C4-2B (cell line): ENCODE measurements at regions not wholly inside any gene's neighbourhood (a gene's known extent, or its start where the extent isn't known, plus 50 kb on each side); places are given as distances from the start of the nearest gene placed in this dataset.

Experiments
- H3K27ac ChIP-seq: fragments of 450-650 bp; 2 replicates; pipeline ENCODE4 v1.5.1; 2017
- CTCF ChIP-seq: fragments of 450-650 bp; conservative IDR thresholded peaks from 2 replicates; pipeline ENCODE4 v1.5.1; 2017; ENCODE audit warnings: mild to moderate bottlenecking
- ZFX ChIP-seq: fragments of 450-650 bp; IDR thresholded peaks from 2 replicates; pipeline ENCODE4 v1.6.1; 2017

DNA sequence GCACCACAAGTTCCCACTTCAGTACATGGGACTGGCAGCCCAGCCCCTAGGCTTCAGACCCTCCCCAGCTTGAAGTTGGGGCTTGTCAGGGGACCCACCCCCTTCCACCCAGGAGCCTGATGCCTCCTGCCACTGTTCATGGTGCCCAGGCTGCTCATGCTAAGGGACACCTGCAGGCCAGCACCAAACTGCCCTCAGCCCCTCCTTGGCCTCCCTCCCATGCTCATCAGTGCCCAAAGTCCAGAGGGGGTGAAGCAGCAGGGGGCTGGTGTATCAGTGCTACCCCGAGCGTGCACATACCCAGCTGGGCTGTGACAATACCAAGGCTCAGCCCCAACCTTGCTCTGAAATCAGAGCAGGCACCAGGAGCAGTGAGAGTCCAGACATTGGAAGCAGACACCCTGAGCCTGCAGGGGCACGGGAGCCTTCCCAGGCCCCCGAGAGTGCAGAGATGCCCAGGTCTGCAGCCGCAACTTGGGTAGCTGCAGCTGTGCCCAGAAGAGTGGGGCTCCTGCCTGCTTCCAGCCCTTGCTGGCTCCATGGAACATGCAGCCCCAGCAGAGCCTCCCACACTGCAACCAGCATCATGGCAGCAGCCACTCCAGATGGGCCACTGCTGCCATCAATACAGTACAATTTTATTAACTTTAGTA, 79.0 kb downstream of the MTERF1 start:
- TF ChIP-seq ZFX = no peak
- TF ChIP-seq CTCF = no peak
- no peak overlapping the region for H3K27ac ChIP-seq

DNA sequence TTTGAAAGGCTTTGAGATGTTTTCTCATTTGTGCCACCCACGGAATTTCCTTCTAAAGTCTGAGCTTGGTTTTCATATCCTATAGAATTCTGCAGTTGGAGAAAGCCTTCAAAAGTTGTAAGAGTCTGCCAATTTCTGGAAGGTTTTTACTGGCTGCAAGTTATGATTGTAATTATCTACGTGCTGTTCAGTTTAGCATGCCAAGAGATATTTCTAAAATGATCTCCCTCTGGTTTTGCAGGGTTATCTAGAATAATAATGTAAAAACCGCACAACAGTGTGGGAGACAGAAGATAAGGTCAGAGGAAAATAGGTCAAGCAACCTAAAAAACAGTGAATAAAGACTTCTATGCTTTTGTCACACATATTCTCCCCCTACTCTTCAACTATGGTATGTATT, 69.3 kb downstream of the MTERF1 start:
- no peak overlapping the region for H3K27ac ChIP-seq
- no peak for TF ChIP-seq CTCF
- TF ChIP-seq ZFX = no peak

DNA sequence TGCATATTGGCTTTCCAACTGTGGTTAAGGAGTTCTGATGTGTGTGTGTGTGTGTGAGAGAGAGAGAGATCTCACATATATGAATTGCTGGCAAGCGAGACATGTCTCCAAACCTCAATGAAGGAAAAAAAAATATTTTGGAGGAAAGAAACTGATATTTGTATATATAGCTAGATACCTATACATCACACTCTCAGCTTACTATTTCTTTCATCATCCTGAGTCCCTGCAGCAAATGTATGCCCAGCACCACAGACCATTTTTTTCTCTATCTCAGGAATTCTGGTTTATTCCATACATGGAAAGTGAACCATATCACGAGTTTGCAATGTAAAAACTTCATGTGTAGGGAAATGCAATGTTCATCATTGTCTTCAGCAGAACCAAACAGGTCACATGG, 68.9 kb downstream of the MTERF1 start:
- no peak for TF ChIP-seq ZFX
- no peak for TF ChIP-seq CTCF
- no peak overlapping the region for H3K27ac ChIP-seq

GRCh38 chr7:91812388-91812787, 68.1 kb downstream of the MTERF1 start:
- H3K27ac ChIP-seq = no peak overlapping the region
- TF ChIP-seq ZFX (no peak), CTCF (no peak)

- TF ChIP-seq ZFX (no peak), CTCF (no peak)
- H3K27ac ChIP-seq = no peak overlapping the region
Measured at GRCh38 chr7:91814189-91814588, 66.3 kb downstream of the MTERF1 start.
